Fibroblast of lung (primary cell): ENCODE measurements at regions not wholly inside any gene's neighbourhood (a gene's known extent, or its start where the extent isn't known, plus 50 kb on each side); places are given as distances from the start of the nearest gene placed in this dataset.

Experiments used
- CTCF ChIP-seq, 2 donors: IDR thresholded peaks in 1 of 2; conservative IDR thresholded peaks in 1 of 2; 1 replicate in 1 of 2; 2 replicates in 1 of 2; pipeline ENCODE4 v1.5.1; 2011 to 2012; ENCODE audit warnings: low read length in 2 of 2, control low read depth in 1 of 2, inconsistent platforms in 1 of 2, low read depth in 1 of 2, mild to moderate bottlenecking in 1 of 2
- EZH2 ChIP-seq: IDR thresholded peaks from 2 replicates; pipeline ENCODE4 v1.5.1; 2012; ENCODE audit warnings: low read length, control low read depth, mild to moderate bottlenecking; ENCODE audit errors: missing control alignments

DNA sequence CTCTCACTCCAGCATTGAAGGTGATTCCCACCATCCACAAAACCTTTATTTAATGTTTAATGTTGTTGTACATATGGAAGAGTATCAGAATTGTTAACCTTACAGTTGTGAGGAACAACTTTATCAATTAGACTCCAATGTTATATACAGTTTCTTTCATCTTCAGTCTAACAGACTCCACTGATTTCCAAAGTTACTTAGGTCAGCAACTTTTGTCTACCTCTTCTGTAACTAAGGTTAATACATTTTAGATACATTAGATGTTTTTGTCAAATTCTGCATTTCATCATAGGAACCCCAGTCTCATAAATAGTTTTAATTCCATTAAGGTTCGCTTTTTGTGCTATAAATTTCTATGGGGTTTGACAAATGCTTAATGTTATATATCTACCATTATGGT lies 223.9 kb upstream of the POM121L12 start:
- TF ChIP-seq CTCF (conservative IDR thresholded peaks at IDR 0.05 in 1 of 2, IDR thresholded peaks at IDR 0.05 in 1 of 2; ENCODE audit: low read depth in 1 of 2, low read length in 2 of 2), result no peak
- no peak for TF ChIP-seq EZH2
